ENCODE measurements at regions not wholly inside any gene's neighbourhood (a gene's known extent, or its start where the extent isn't known, plus 50 kb on each side); places are given as distances from the start of the nearest gene placed in this dataset.

GRCh38 chr13:107067381-107067780 lies 499.4 kb upstream of the ARGLU1 start:
- Mint-ChIP-seq H3K27me3 (no peaks in the 10 kb centered on the region), H3K36me3 (no peaks in the 10 kb centered on the region), H3K4me1 (no peaks in the 10 kb centered on the region), H3K4me3 (no peak overlapping the region), H3K9me3 (peaks cover 4% of the 10 kb centered on the region), H3K27ac (no peak overlapping the region)
- ATAC-seq: no peak

GRCh38 chr13:107066355-107066754 lies 498.4 kb upstream of the ARGLU1 start:
- H3K4me3 Mint-ChIP-seq: no peak overlapping the region
- H3K27ac Mint-ChIP-seq: no peak overlapping the region
- no peak for ATAC-seq
- peaks cover 4% of the 10 kb centered on the region for H3K9me3 Mint-ChIP-seq
- no peaks in the 10 kb centered on the region for H3K4me1 Mint-ChIP-seq
- no peaks in the 10 kb centered on the region for H3K27me3 Mint-ChIP-seq
- no peaks in the 10 kb centered on the region for H3K36me3 Mint-ChIP-seq

- no peak overlapping the region for H3K27ac Mint-ChIP-seq
These were observed 497.1 kb upstream of the ARGLU1 start for GRCh38 chr13:107065036-107065435.

GRCh38 chr13:107057028-107057631 lies 489.2 kb upstream of the ARGLU1 start:
- peaks cover 4% of the 10 kb centered on the region for H3K9me3 Mint-ChIP-seq
- H3K27ac Mint-ChIP-seq: no peak overlapping the region
- no peaks in the 10 kb centered on the region for H3K27me3 Mint-ChIP-seq
- H3K4me3 Mint-ChIP-seq: no peak overlapping the region
- H3K36me3 Mint-ChIP-seq: no peaks in the 10 kb centered on the region
- no peak for ATAC-seq
- no peaks in the 10 kb centered on the region for H3K4me1 Mint-ChIP-seq

More at GRCh38 chr13:107065036-107065435, 497.1 kb upstream of the ARGLU1 start:
- H3K4me3 Mint-ChIP-seq: no peak overlapping the region
- H3K9me3 Mint-ChIP-seq: peaks cover 4% of the 10 kb centered on the region
- H3K36me3 Mint-ChIP-seq: no peaks in the 10 kb centered on the region
- no peak for ATAC-seq
- no peaks in the 10 kb centered on the region for H3K4me1 Mint-ChIP-seq
- no peaks in the 10 kb centered on the region for H3K27me3 Mint-ChIP-seq

GRCh38 chr13:107043021-107043956 lies 475.4 kb upstream of the ARGLU1 start:
- ATAC-seq: no peak
- no peaks in the 10 kb centered on the region for H3K36me3 Mint-ChIP-seq
- H3K4me1 Mint-ChIP-seq: no peaks in the 10 kb centered on the region
- H3K27me3 Mint-ChIP-seq: no peaks in the 10 kb centered on the region
- H3K27ac Mint-ChIP-seq: no peak overlapping the region
- H3K4me3 Mint-ChIP-seq: no peak overlapping the region
- peaks cover 9% of the 10 kb centered on the region for H3K9me3 Mint-ChIP-seq

- no peaks in the 10 kb centered on the region for H3K36me3 Mint-ChIP-seq
- H3K4me3 Mint-ChIP-seq: no peak overlapping the region
- H3K9me3 Mint-ChIP-seq: peaks cover 4% of the 10 kb centered on the region
- no peak for ATAC-seq
- H3K4me1 Mint-ChIP-seq: no peaks in the 10 kb centered on the region
- no peaks in the 10 kb centered on the region for H3K27me3 Mint-ChIP-seq
- no peak overlapping the region for H3K27ac Mint-ChIP-seq
These were observed 467.8 kb upstream of the ARGLU1 start for GRCh38 chr13:107035778-107036177.

GRCh38 chr13:107035186-107035585 lies 467.2 kb upstream of the ARGLU1 start:
- no peaks in the 10 kb centered on the region for H3K27me3 Mint-ChIP-seq
- ATAC-seq: no peak
- H3K4me1 Mint-ChIP-seq: no peaks in the 10 kb centered on the region
- H3K4me3 Mint-ChIP-seq: no peak overlapping the region
- H3K36me3 Mint-ChIP-seq: no peaks in the 10 kb centered on the region
- H3K9me3 Mint-ChIP-seq: peaks cover 4% of the 10 kb centered on the region
- H3K27ac Mint-ChIP-seq: no peak overlapping the region

- H3K27me3 Mint-ChIP-seq: no peaks in the 10 kb centered on the region
- no peaks in the 10 kb centered on the region for H3K4me1 Mint-ChIP-seq
- H3K27ac Mint-ChIP-seq: no peak overlapping the region
These were observed 466.4 kb upstream of the ARGLU1 start for GRCh38 chr13:107034236-107034872.

GRCh38 chr13:107031716-107032115 lies 463.8 kb upstream of the ARGLU1 start:
- no peak for ATAC-seq
- Mint-ChIP-seq H3K27me3 (no peaks in the 10 kb centered on the region), H3K27ac (no peak overlapping the region), H3K9me3 (peaks cover 4% of the 10 kb centered on the region), H3K36me3 (no peaks in the 10 kb centered on the region), H3K4me3 (no peak overlapping the region), H3K4me1 (no peaks in the 10 kb centered on the region)

More at GRCh38 chr13:107034236-107034872, 466.4 kb upstream of the ARGLU1 start:
- no peak for ATAC-seq
- no peak overlapping the region for H3K4me3 Mint-ChIP-seq
- peaks cover 4% of the 10 kb centered on the region for H3K9me3 Mint-ChIP-seq
- H3K36me3 Mint-ChIP-seq: no peaks in the 10 kb centered on the region

- Mint-ChIP-seq H3K4me3 (no peak overlapping the region), H3K27ac (no peak overlapping the region), H3K4me1 (no peaks in the 10 kb centered on the region), H3K36me3 (no peaks in the 10 kb centered on the region), H3K9me3 (peaks cover 5% of the 10 kb centered on the region), H3K27me3 (no peaks in the 10 kb centered on the region)
- ATAC-seq: no peak
These were observed 460.8 kb upstream of the ARGLU1 start for GRCh38 chr13:107028751-107029150.

GRCh38 chr13:107025991-107026390 lies 458.1 kb upstream of the ARGLU1 start:
- no peak for ATAC-seq
- Mint-ChIP-seq H3K27me3 (no peaks in the 10 kb centered on the region), H3K36me3 (no peaks in the 10 kb centered on the region), H3K27ac (no peak overlapping the region), H3K4me1 (no peaks in the 10 kb centered on the region), H3K4me3 (no peak overlapping the region), H3K9me3 (peaks cover 5% of the 10 kb centered on the region)

GRCh38 chr13:107023335-107023734 lies 455.4 kb upstream of the ARGLU1 start:
- no peaks in the 10 kb centered on the region for H3K27me3 Mint-ChIP-seq
- H3K4me3 Mint-ChIP-seq: no peak overlapping the region
- no peak for ATAC-seq
- no peaks in the 10 kb centered on the region for H3K36me3 Mint-ChIP-seq
- no peaks in the 10 kb centered on the region for H3K4me1 Mint-ChIP-seq
- peaks cover 5% of the 10 kb centered on the region for H3K9me3 Mint-ChIP-seq
- no peak overlapping the region for H3K27ac Mint-ChIP-seq

- Mint-ChIP-seq H3K27ac (no peak overlapping the region), H3K9me3 (peaks cover 12% of the 10 kb centered on the region), H3K27me3 (no peaks in the 10 kb centered on the region), H3K36me3 (no peaks in the 10 kb centered on the region), H3K4me1 (no peaks in the 10 kb centered on the region), H3K4me3 (no peak overlapping the region)
- no peak for ATAC-seq
These were observed 452.5 kb upstream of the ARGLU1 start for GRCh38 chr13:107020393-107020792.

- no peaks in the 10 kb centered on the region for H3K4me1 Mint-ChIP-seq
- no peak for ATAC-seq
- no peak overlapping the region for H3K27ac Mint-ChIP-seq
- H3K9me3 Mint-ChIP-seq: peaks cover 6% of the 10 kb centered on the region
- no peaks in the 10 kb centered on the region for H3K27me3 Mint-ChIP-seq
- H3K4me3 Mint-ChIP-seq: no peak overlapping the region
- H3K36me3 Mint-ChIP-seq: no peaks in the 10 kb centered on the region
These were observed 450.3 kb upstream of the ARGLU1 start for GRCh38 chr13:107018285-107018684.

GRCh38 chr13:107006661-107007060 lies 438.7 kb upstream of the ARGLU1 start:
- no peak for ATAC-seq
- no peaks in the 10 kb centered on the region for H3K4me1 Mint-ChIP-seq
- H3K27me3 Mint-ChIP-seq: no peaks in the 10 kb centered on the region
- H3K36me3 Mint-ChIP-seq: no peaks in the 10 kb centered on the region
- H3K9me3 Mint-ChIP-seq: no peaks in the 10 kb centered on the region
- H3K27ac Mint-ChIP-seq: no peak overlapping the region
- no peak overlapping the region for H3K4me3 Mint-ChIP-seq
